SK-N-SH (cell line): ENCODE measurements at regions not wholly inside any gene's neighbourhood (a gene's known extent, or its start where the extent isn't known, plus 50 kb on each side); places are given as distances from the start of the nearest gene placed in this dataset.

Experiments used
- CTCF ChIA-PET: fragments of 300-600, 350-600 bp; formaldehyde crosslinking; extraction: SDS; loops from one replicate; lab custom pipeline; 2021; lab: Yijun Ruan, JAX
- POLR2A ChIA-PET: fragments of 350-600 bp; sonication (Branson Sonifier 250); formaldehyde crosslinking; extraction: SDS; loops from one replicate; lab custom pipeline; 2020; ENCODE audit warnings: antibody characterized with exemption, inconsistent platforms; lab: Yijun Ruan, JAX
- DNase-seq: peaks from one replicate; pipeline ENCODE4 v3.0.0; 2012
- H2AFZ ChIP-seq: fragments of 200-600 bp; sonication (generic); 2 replicates; pipeline ENCODE4 v1.8.1; 2016; ENCODE audit warnings: antibody characterized with exemption, mild to moderate bottlenecking, low read depth
- H3F3A ChIP-seq: fragments of 200-600 bp; sonication (generic); replicated peaks from 2 replicates; pipeline ENCODE3; 2016; ENCODE audit warnings: antibody characterized with exemption, mild to moderate bottlenecking; ENCODE audit not compliant: insufficient read depth
- H3K27ac ChIP-seq, 2 experiments: fragments of 200-500 bp in 1 of 2; fragments of 200-600 bp in 1 of 2; sonication (Bioruptor generic) in 1 of 2; sonication (generic), shearing (Covaris generic) in 1 of 2; 2 replicates each; pipeline versions ENCODE4 v1.5.1 to v1.6.1; 2014 to 2016; ENCODE audit warnings: low read depth in 2 of 2, inconsistent platforms in 1 of 2, low read length in 1 of 2, mild to moderate bottlenecking in 1 of 2, mixed read lengths in 1 of 2
- H3K27me3 ChIP-seq: fragments of 200-600 bp; sonication (generic), shearing (Covaris generic); 2 replicates; pipeline ENCODE4 v1.6.1; 2016; ENCODE audit warnings: mixed run types; ENCODE audit not compliant: insufficient read depth
- H3K36me3 ChIP-seq, 2 experiments: fragments of 200-500 bp in 1 of 2; fragments of 200-600 bp in 1 of 2; sonication (Bioruptor generic) in 1 of 2; sonication (generic) in 1 of 2; replicated peaks in 1 of 2; 2 replicates each; pipeline versions ENCODE3 to v1.5.1; 2014 to 2016; ENCODE audit warnings: low read length in 1 of 2, mild to moderate bottlenecking in 1 of 2; ENCODE audit not compliant: insufficient read depth in 2 of 2, control insufficient read depth in 1 of 2
- H3K4me1 ChIP-seq, 2 experiments: fragments of 200-500 bp in 1 of 2; fragments of 200-600 bp in 1 of 2; sonication (Bioruptor generic) in 1 of 2; sonication (generic), shearing (Covaris generic) in 1 of 2; 2 replicates each; pipeline versions ENCODE4 v1.5.1 to v1.6.1; 2014 to 2016; ENCODE audit warnings: low read depth in 1 of 2, low read length in 1 of 2, mixed run types in 1 of 2; ENCODE audit not compliant: insufficient read depth in 2 of 2, control insufficient read depth in 1 of 2
- H3K4me2 ChIP-seq: fragments of 200-600 bp; sonication (generic), shearing (Covaris generic); 2 replicates; pipeline ENCODE4 v1.6.1; 2017; ENCODE audit warnings: mixed run types
- H3K4me3 ChIP-seq, 2 experiments: fragments of 200-500 bp in 1 of 2; fragments of 200-600 bp in 1 of 2; sonication (Bioruptor generic) in 1 of 2; sonication (generic), shearing (Covaris generic) in 1 of 2; 2 replicates each; pipeline versions ENCODE4 v1.5.1 to v1.8.1; 2014 to 2016; ENCODE audit warnings: low read depth in 2 of 2, inconsistent platforms in 1 of 2, low read length in 1 of 2, mild to moderate bottlenecking in 1 of 2, mixed read lengths in 1 of 2, moderate library complexity in 1 of 2
- H3K79me2 ChIP-seq: fragments of 200-600 bp; sonication (generic); 2 replicates; pipeline ENCODE4 v1.8.1; 2017; ENCODE audit warnings: mild to moderate bottlenecking; ENCODE audit not compliant: insufficient read depth
- H3K9ac ChIP-seq: fragments of 200-600 bp; sonication (generic); 2 replicates; pipeline ENCODE4 v1.6.1; 2017; ENCODE audit warnings: mixed run types
- H3K9me2 ChIP-seq: fragments of 200-600 bp; sonication (generic); 2 replicates; pipeline ENCODE4 v1.6.1; 2017; ENCODE audit warnings: mixed run types
- H3K9me3 ChIP-seq: fragments of 200-600 bp; sonication (generic); 2 replicates; pipeline ENCODE4 v1.6.1; 2017; ENCODE audit warnings: mixed run types, mild to moderate bottlenecking, moderate library complexity
- H4K20me1 ChIP-seq: fragments of 200-600 bp; sonication (generic); 2 replicates; pipeline ENCODE4 v1.6.1; 2017; ENCODE audit warnings: mild to moderate bottlenecking, mixed run types; ENCODE audit not compliant: insufficient read depth
- CHD2 ChIP-seq: fragments of 150-350 bp; IDR thresholded peaks from 2 replicates; pipeline ENCODE4 v1.6.1; 2018; ENCODE audit warnings: low read length; ENCODE audit not compliant: partially characterized antibody
- EZH2phosphoT487 ChIP-seq: fragments of 200-600 bp; sonication (generic); IDR thresholded peaks from 2 replicates; pipeline ENCODE4 v1.6.1; 2017; ENCODE audit warnings: low read depth, mixed run types, mild to moderate bottlenecking, antibody characterized with exemption, moderate library complexity, borderline replicate concordance
- FOSL2 ChIP-seq: IDR thresholded peaks from 2 replicates; pipeline ENCODE4 v1.4.0; 2012; ENCODE audit warnings: low read depth, mild to moderate bottlenecking, moderate library complexity, borderline replicate concordance
- FOXJ3 ChIP-seq: sonication (generic); formaldehyde crosslinking; IDR thresholded peaks from 2 replicates; pipeline ENCODE4 v1.5.1; 2020; ENCODE audit warnings: mild to moderate bottlenecking, missing genetic modification reagents
- FOXM1 ChIP-seq: IDR thresholded peaks from 2 replicates; pipeline ENCODE4 v1.4.0; 2012; ENCODE audit warnings: low read depth, mild to moderate bottlenecking
- GABPA ChIP-seq: IDR thresholded peaks from 2 replicates; pipeline ENCODE4 v1.4.0; 2012; ENCODE audit warnings: low read depth, mild to moderate bottlenecking
- GATA2 ChIP-seq: sonication (generic); formaldehyde crosslinking; IDR thresholded peaks from 2 replicates; pipeline ENCODE4 v1.5.0; 2020; ENCODE audit warnings: mild to moderate bottlenecking, missing genetic modification reagents
- MEF2A ChIP-seq: IDR thresholded peaks from 2 replicates; pipeline ENCODE4 v1.4.0; 2012; ENCODE audit warnings: low read depth, borderline replicate concordance
- MXI1 ChIP-seq: IDR thresholded peaks from 2 replicates; pipeline ENCODE4 v1.6.1; 2012; ENCODE audit warnings: mild to moderate bottlenecking, low read depth, low read length, improper control_type of control experiment
- NFIC ChIP-seq: IDR thresholded peaks from 2 replicates; pipeline ENCODE4 v1.4.0; 2012; ENCODE audit warnings: borderline replicate concordance
- NRF1 ChIP-seq: IDR thresholded peaks from 2 replicates; pipeline ENCODE4 v1.6.1; 2012; ENCODE audit warnings: low read depth, mild to moderate bottlenecking, low read length
- RCOR1 ChIP-seq: fragments of 150-350 bp; IDR thresholded peaks from 2 replicates; pipeline ENCODE4 v1.6.1; 2017; ENCODE audit warnings: antibody characterized with exemption, low read length
- RXRA ChIP-seq: IDR thresholded peaks from 2 replicates; pipeline ENCODE4 v1.4.0; 2012; ENCODE audit warnings: low read depth, mild to moderate bottlenecking, borderline replicate concordance
- SIN3A ChIP-seq: IDR thresholded peaks from 2 replicates; pipeline ENCODE4 v1.6.1; 2012; ENCODE audit warnings: low read depth, mild to moderate bottlenecking, low read length, moderate library complexity, borderline replicate concordance
- SMC3 ChIP-seq: IDR thresholded peaks from 2 replicates; pipeline ENCODE4 v1.6.1; 2012; ENCODE audit warnings: low read depth, low read length, improper control_type of control experiment
- TAF1 ChIP-seq: IDR thresholded peaks from 2 replicates; pipeline ENCODE4 v1.6.1; 2012; ENCODE audit warnings: low read depth, mild to moderate bottlenecking, low read length, moderate library complexity, borderline replicate concordance
- TCF12 ChIP-seq: IDR thresholded peaks from 2 replicates; pipeline ENCODE4 v1.4.0; 2012
- YY1 ChIP-seq: IDR thresholded peaks from 2 replicates; pipeline ENCODE4 v1.4.0; 2012; ENCODE audit warnings: low read depth, mild to moderate bottlenecking
- WGBS: methylation state at CpG from one replicate; pipeline ENCODE4 v1.1.6; 2017; ENCODE audit warnings: low lambda C conversion rate; 5-methylcytosine and 5-hydroxymethylcytosine counted together
- TF ChIP-seq, protein P1 (sequence below): IDR thresholded peaks from 2 replicates; pipeline ENCODE4 v1.4.0; 2012; ENCODE audit warnings: low read depth, borderline replicate concordance
- TF ChIP-seq, protein P2 (sequence below): fragments of 150-350 bp; IDR thresholded peaks from 2 replicates; pipeline ENCODE4 v1.6.1; 2016; ENCODE audit warnings: mild to moderate bottlenecking, low read depth, low read length
- TF ChIP-seq, protein P3 (sequence below): IDR thresholded peaks from 2 replicates; pipeline ENCODE4 v1.6.1; 2012; ENCODE audit warnings: mild to moderate bottlenecking, low read depth, low read length, moderate library complexity
- TF ChIP-seq, protein P4 (sequence below): fragments of 200-600 bp; sonication (generic); IDR thresholded peaks from 2 replicates; pipeline ENCODE4 v1.6.1; 2017; ENCODE audit warnings: antibody characterized with exemption, mild to moderate bottlenecking, moderate library complexity

DNA sequence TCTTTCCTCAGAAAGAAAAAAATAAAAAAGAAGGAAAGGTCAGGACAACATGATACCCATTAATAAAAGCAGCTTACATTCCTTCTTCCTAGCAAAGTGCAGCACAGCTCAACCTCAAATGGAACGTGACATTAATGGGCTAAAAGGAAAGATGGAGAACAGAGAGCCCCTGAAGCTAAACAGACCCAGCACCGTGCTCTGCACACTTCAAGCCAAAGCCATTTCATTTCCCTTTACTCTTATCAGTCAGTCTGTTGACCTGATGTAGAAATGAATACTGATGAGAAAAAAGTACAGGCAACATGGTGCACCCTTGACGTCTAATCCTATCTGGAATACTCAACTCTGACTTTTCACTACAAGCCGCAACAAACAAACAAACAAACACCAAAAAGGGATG is 57.7 kb upstream of the EDNRA start (continued):
- TF ChIP-seq RCOR1 (peak; percentile 69), FOXJ3 (CRISPR knock-in tag) (peak; percentile 30; the same call in 1 of the 2 replicates), TCF12 (no peak), FOXM1 (no peak), YY1 (no peak)
- TF ChIP-seq, protein P1, sequence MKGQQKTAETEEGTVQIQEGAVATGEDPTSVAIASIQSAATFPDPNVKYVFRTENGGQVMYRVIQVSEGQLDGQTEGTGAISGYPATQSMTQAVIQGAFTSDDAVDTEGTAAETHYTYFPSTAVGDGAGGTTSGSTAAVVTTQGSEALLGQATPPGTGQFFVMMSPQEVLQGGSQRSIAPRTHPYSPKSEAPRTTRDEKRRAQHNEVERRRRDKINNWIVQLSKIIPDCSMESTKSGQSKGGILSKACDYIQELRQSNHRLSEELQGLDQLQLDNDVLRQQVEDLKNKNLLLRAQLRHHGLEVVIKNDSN, result no peak
- TF ChIP-seq, protein P2, sequence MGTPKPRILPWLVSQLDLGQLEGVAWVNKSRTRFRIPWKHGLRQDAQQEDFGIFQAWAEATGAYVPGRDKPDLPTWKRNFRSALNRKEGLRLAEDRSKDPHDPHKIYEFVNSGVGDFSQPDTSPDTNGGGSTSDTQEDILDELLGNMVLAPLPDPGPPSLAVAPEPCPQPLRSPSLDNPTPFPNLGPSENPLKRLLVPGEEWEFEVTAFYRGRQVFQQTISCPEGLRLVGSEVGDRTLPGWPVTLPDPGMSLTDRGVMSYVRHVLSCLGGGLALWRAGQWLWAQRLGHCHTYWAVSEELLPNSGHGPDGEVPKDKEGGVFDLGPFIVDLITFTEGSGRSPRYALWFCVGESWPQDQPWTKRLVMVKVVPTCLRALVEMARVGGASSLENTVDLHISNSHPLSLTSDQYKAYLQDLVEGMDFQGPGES, result no peak

DNA sequence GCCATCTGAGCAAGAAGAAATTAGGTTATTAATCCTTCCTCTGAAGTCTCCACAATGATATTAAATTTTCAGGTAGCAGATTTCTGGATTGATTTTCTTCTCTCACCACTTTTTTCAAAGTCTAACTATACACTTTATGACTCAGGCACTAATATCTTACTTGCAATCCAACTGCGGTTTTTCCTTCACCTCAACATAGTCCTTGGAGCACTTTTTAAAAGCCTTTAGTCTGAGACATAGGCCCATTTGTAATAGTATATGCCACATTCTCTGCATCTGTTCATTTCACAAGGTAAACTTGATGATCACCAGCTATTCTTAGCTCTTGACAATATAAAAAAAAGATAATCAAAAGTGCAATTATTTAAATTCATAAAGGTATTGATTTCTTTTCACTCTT is 55.9 kb upstream of the EDNRA start:
- H3K4me1 ChIP-seq, result no peaks in the 10 kb centered on the region; a peak in 1 of 4 replicates
- ChIA-PET CTCF (no interaction called here), POLR2A (no interaction called here)
- no peaks in the 10 kb centered on the region for H3K79me2 ChIP-seq
- no peak overlapping the region for H3K4me2 ChIP-seq
- 90% methylated on average over 1 of the region's 1 CpG for WGBS
- H3K9me3 ChIP-seq, result no peaks in the 10 kb centered on the region
- no peak overlapping the region for H3K4me3 ChIP-seq
- H3K9ac ChIP-seq, result no peak overlapping the region
- H4K20me1 ChIP-seq, result no peaks in the 10 kb centered on the region
- H3K9me2 ChIP-seq, result no peaks in the 10 kb centered on the region
- no peak overlapping the region for H2AFZ ChIP-seq
- no peak overlapping the region for H3K27ac ChIP-seq
- no peaks in the 10 kb centered on the region for H3K36me3 ChIP-seq
- H3K27me3 ChIP-seq, result no peaks in the 10 kb centered on the region
- no peak for DNase-seq
- no peaks in the 10 kb centered on the region for H3F3A ChIP-seq
- no peak for TF ChIP-seq CHD2
- no peak for TF ChIP-seq GABPA
- TF ChIP-seq, protein P3, sequence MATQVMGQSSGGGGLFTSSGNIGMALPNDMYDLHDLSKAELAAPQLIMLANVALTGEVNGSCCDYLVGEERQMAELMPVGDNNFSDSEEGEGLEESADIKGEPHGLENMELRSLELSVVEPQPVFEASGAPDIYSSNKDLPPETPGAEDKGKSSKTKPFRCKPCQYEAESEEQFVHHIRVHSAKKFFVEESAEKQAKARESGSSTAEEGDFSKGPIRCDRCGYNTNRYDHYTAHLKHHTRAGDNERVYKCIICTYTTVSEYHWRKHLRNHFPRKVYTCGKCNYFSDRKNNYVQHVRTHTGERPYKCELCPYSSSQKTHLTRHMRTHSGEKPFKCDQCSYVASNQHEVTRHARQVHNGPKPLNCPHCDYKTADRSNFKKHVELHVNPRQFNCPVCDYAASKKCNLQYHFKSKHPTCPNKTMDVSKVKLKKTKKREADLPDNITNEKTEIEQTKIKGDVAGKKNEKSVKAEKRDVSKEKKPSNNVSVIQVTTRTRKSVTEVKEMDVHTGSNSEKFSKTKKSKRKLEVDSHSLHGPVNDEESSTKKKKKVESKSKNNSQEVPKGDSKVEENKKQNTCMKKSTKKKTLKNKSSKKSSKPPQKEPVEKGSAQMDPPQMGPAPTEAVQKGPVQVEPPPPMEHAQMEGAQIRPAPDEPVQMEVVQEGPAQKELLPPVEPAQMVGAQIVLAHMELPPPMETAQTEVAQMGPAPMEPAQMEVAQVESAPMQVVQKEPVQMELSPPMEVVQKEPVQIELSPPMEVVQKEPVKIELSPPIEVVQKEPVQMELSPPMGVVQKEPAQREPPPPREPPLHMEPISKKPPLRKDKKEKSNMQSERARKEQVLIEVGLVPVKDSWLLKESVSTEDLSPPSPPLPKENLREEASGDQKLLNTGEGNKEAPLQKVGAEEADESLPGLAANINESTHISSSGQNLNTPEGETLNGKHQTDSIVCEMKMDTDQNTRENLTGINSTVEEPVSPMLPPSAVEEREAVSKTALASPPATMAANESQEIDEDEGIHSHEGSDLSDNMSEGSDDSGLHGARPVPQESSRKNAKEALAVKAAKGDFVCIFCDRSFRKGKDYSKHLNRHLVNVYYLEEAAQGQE, result no peak
- TF ChIP-seq MXI1, result no peak
- TF ChIP-seq FOSL2, result no peak
- TF ChIP-seq EZH2phosphoT487, result no peak
- TF ChIP-seq RCOR1, result no peak
- TF ChIP-seq, protein P4, sequence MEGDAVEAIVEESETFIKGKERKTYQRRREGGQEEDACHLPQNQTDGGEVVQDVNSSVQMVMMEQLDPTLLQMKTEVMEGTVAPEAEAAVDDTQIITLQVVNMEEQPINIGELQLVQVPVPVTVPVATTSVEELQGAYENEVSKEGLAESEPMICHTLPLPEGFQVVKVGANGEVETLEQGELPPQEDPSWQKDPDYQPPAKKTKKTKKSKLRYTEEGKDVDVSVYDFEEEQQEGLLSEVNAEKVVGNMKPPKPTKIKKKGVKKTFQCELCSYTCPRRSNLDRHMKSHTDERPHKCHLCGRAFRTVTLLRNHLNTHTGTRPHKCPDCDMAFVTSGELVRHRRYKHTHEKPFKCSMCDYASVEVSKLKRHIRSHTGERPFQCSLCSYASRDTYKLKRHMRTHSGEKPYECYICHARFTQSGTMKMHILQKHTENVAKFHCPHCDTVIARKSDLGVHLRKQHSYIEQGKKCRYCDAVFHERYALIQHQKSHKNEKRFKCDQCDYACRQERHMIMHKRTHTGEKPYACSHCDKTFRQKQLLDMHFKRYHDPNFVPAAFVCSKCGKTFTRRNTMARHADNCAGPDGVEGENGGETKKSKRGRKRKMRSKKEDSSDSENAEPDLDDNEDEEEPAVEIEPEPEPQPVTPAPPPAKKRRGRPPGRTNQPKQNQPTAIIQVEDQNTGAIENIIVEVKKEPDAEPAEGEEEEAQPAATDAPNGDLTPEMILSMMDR, result no peak
- no peak for TF ChIP-seq NRF1
- TF ChIP-seq YY1, result no peak
- TF ChIP-seq SMC3, result no peak
- TF ChIP-seq, protein P2, result no peak
- no peak for TF ChIP-seq MEF2A
- no peak for TF ChIP-seq RXRA
- TF ChIP-seq GATA2 (CRISPR knock-in tag), result no peak
- no peak for TF ChIP-seq NFIC
- no peak for TF ChIP-seq SIN3A
- TF ChIP-seq TAF1, result no peak
